HCT116 (cell line): ENCODE measurements at regions not wholly inside any gene's neighbourhood (a gene's known extent, or its start where the extent isn't known, plus 50 kb on each side); places are given as distances from the start of the nearest gene placed in this dataset.

Source experiments
- EGR1 ChIP-seq: IDR thresholded peaks from 2 replicates; pipeline ENCODE4 v1.6.1; 2012; ENCODE audit warnings: low read depth
- EZH2 ChIP-seq: fragments of 200-600 bp; sonication (generic); IDR thresholded peaks from 2 replicates; pipeline ENCODE4 v1.6.1; 2017; ENCODE audit warnings: antibody characterized with exemption, mixed run types
- EZH2phosphoT487 ChIP-seq: fragments of 200-600 bp; IDR thresholded peaks from 2 replicates; pipeline ENCODE4 v1.6.1; 2018; ENCODE audit warnings: antibody characterized with exemption, borderline replicate concordance
- POLR2A ChIP-seq: IDR thresholded peaks from 2 replicates; pipeline ENCODE4 v1.7.0; 2011; ENCODE audit warnings: borderline replicate concordance; ENCODE audit not compliant: insufficient read depth, insufficient read length; ENCODE audit errors: extremely low read depth
- POLR2AphosphoS5 ChIP-seq: IDR thresholded peaks from 2 replicates; pipeline ENCODE4 v1.6.1; 2011; ENCODE audit warnings: mild to moderate bottlenecking, low read depth, low read length, moderate library complexity
- RAD21 ChIP-seq: IDR thresholded peaks from 2 replicates; pipeline ENCODE4 v1.6.1; 2012; ENCODE audit warnings: low read depth, mild to moderate bottlenecking
- ZNF274 ChIP-seq: fragments of 200-500 bp; sonication (Bioruptor generic); IDR thresholded peaks from 2 replicates; pipeline ENCODE4 v1.6.1; 2014; ENCODE audit warnings: mild to moderate bottlenecking, low read depth, low read length, inconsistent platforms
- TF ChIP-seq, protein P1 (sequence below), 3 experiments: fragments of 200-600 bp in 1 of 3; sonication (generic) in 1 of 3; IDR thresholded peaks in 2 of 3; conservative IDR thresholded peaks in 1 of 3; 2 replicates each; pipeline ENCODE4 v1.5.1; 2012 to 2017; ENCODE audit warnings: low read depth in 2 of 3, low read length in 2 of 3, antibody characterized with exemption in 1 of 3, borderline replicate concordance in 1 of 3, control low read depth in 1 of 3, mild to moderate bottlenecking in 1 of 3, mixed read lengths in 1 of 3, mixed run types in 1 of 3, moderate library complexity in 1 of 3; ENCODE audit not compliant: insufficient read depth in 1 of 3
- TF ChIP-seq, protein P2 (sequence below): IDR thresholded peaks from 2 replicates; pipeline ENCODE4 v1.6.1; 2012

DNA sequence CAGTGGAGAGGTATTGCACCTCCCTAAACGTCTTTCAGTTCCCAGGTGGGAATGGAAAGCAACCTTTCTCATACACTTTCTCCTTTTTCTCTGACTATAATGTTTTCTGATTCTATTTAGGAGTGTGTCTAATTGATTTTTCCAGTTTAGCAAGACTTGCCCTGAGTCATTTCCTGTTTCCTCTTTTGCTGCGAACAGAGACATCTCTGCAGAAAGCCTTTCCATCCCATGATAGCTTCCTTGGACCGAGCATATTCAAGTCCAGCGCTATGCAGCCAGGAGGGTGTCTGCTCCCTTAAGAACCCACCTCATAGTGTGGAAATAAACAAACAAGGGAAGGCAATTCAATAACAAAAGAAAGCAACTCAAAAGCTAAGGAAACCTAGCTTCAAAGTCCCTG is 60.0 kb upstream of the CDH6 start:
- TF ChIP-seq, protein P1, sequence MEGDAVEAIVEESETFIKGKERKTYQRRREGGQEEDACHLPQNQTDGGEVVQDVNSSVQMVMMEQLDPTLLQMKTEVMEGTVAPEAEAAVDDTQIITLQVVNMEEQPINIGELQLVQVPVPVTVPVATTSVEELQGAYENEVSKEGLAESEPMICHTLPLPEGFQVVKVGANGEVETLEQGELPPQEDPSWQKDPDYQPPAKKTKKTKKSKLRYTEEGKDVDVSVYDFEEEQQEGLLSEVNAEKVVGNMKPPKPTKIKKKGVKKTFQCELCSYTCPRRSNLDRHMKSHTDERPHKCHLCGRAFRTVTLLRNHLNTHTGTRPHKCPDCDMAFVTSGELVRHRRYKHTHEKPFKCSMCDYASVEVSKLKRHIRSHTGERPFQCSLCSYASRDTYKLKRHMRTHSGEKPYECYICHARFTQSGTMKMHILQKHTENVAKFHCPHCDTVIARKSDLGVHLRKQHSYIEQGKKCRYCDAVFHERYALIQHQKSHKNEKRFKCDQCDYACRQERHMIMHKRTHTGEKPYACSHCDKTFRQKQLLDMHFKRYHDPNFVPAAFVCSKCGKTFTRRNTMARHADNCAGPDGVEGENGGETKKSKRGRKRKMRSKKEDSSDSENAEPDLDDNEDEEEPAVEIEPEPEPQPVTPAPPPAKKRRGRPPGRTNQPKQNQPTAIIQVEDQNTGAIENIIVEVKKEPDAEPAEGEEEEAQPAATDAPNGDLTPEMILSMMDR (IDR thresholded peaks at IDR 0.05 in 2 of 3, conservative IDR thresholded peaks at IDR 0.05 in 1 of 3; ENCODE audit: borderline replicate concordance in 1 of 3, insufficient read depth in 1 of 3, low read depth in 2 of 3, low read length in 2 of 3): no peak
- TF ChIP-seq, protein P2, sequence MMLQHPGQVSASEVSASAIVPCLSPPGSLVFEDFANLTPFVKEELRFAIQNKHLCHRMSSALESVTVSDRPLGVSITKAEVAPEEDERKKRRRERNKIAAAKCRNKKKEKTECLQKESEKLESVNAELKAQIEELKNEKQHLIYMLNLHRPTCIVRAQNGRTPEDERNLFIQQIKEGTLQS: no peak
- TF ChIP-seq ZNF274 (no peak), EGR1 (no peak), POLR2AphosphoS5 (no peak), EZH2phosphoT487 (no peak), RAD21 (no peak), POLR2A (no peak), EZH2 (no peak)
